B cell (primary cell): ENCODE measurements at regions not wholly inside any gene's neighbourhood (a gene's known extent, or its start where the extent isn't known, plus 50 kb on each side); places are given as distances from the start of the nearest gene placed in this dataset.

Experiments used
- ATAC-seq: fragments of 200-7000 bp; cut with Tn5 transposase; one replicate; pipeline ENCODE4 v1.10.0; 2021; ENCODE audit warnings: low read depth, mild to moderate bottlenecking, moderate number of reproducible peaks, moderate library complexity
- CTCF ChIA-PET: fragments of 350-600 bp; sonication (Branson Sonifier 250); formaldehyde crosslinking; loops from one replicate; lab custom pipeline; 2021; ENCODE audit warnings: antibody characterized with exemption, inconsistent platforms; lab: Charles Lee
- POLR2A ChIA-PET: fragments of 350-600 bp; sonication (Branson Sonifier 250); formaldehyde crosslinking; loops from one replicate; lab custom pipeline; 2021; ENCODE audit warnings: antibody characterized with exemption; lab: Charles Lee
- DNase-seq: peaks from one replicate; pipeline ENCODE4 v3.0.0; 2013
- H2AFZ ChIP-seq: 2 replicates; pipeline ENCODE4 v1.6.1; 2012; ENCODE audit warnings: mild to moderate bottlenecking, low read depth, low read length; ENCODE audit not compliant: insufficient read depth, poor library complexity, severe bottlenecking
- H3K27ac ChIP-seq, 2 donors: 1 replicate in 1 of 2; 2 replicates in 1 of 2; pipeline ENCODE4 v1.5.1; 2012 to 2013; ENCODE audit warnings: low read length in 2 of 2, mild to moderate bottlenecking in 2 of 2, moderate library complexity in 1 of 2
- H3K27me3 ChIP-seq, 4 experiments: fragments of 200-600 bp in 1 of 4; sonication (generic) in 1 of 4; replicated peaks in 1 of 4; 1 replicate in 2 of 4; 2 replicates in 2 of 4; pipeline versions ENCODE4 v1.6.1 to v1.7.0; 2013 to 2016; ENCODE audit warnings: low read length in 3 of 4, mild to moderate bottlenecking in 2 of 4, mixed read lengths in 1 of 4, moderate library complexity in 1 of 4; ENCODE audit not compliant: insufficient read depth in 4 of 4, control insufficient read depth in 3 of 4; ENCODE audit errors: control extremely low read depth in 1 of 4
- H3K36me3 ChIP-seq, 2 experiments: replicated peaks in 1 of 2; 1 replicate in 1 of 2; 2 replicates in 1 of 2; pipeline versions ENCODE4 v1.6.1 to v1.7.1; 2013; ENCODE audit warnings: low read length in 1 of 2; ENCODE audit not compliant: insufficient read depth in 2 of 2, control insufficient read depth in 1 of 2; ENCODE audit errors: control extremely low read depth in 1 of 2, extremely low read depth in 1 of 2
- H3K4me1 ChIP-seq, 2 donors: fragments of 200-600 bp in 1 of 2; sonication (generic) in 1 of 2; 1 replicate in 1 of 2; 2 replicates in 1 of 2; pipeline versions ENCODE4 v1.5.1 to v1.6.1; 2013 to 2017; ENCODE audit warnings: low read length in 2 of 2; ENCODE audit not compliant: control insufficient read depth in 2 of 2, insufficient read depth in 2 of 2
- H3K4me2 ChIP-seq: replicated peaks from 2 replicates; pipeline ENCODE3; 2012; ENCODE audit warnings: mild to moderate bottlenecking, low read depth, low read length; ENCODE audit not compliant: poor library complexity, severe bottlenecking
- H3K4me3 ChIP-seq, 5 experiments: fragments of 200-600 bp in 1 of 5; sonication (generic) in 1 of 5; 1 replicate in 3 of 5; 2 replicates in 2 of 5; pipeline versions ENCODE4 v1.5.1 to v1.7.0; 2011 to 2016; ENCODE audit warnings: low read length in 4 of 5, mild to moderate bottlenecking in 4 of 5, low read depth in 2 of 5, control low read depth in 1 of 5, moderate library complexity in 1 of 5; ENCODE audit not compliant: insufficient read depth in 1 of 5; ENCODE audit errors: control extremely low read depth in 1 of 5, extremely low read depth in 1 of 5
- H3K79me2 ChIP-seq: fragments of 200-600 bp; sonication (generic); one replicate; pipeline ENCODE4 v1.6.0; 2016; ENCODE audit warnings: low read length; ENCODE audit not compliant: control insufficient read depth, insufficient read depth
- H3K9ac ChIP-seq: fragments of 200-600 bp; sonication (generic); 2 replicates; pipeline ENCODE4 v1.6.1; 2017; ENCODE audit warnings: mild to moderate bottlenecking, low read length, moderate library complexity
- H3K9me3 ChIP-seq, 3 donors: one replicate each; pipeline versions ENCODE4 v1.6.1 to v1.7.1; 2013; ENCODE audit warnings: low read length in 2 of 3; ENCODE audit not compliant: control insufficient read depth in 2 of 3, insufficient read depth in 1 of 3; ENCODE audit errors: control extremely low read depth in 1 of 3
- H4K20me1 ChIP-seq: 2 replicates; pipeline ENCODE4 v1.6.0; 2012; ENCODE audit warnings: mild to moderate bottlenecking, low read length; ENCODE audit not compliant: insufficient read depth, control insufficient read depth, poor library complexity, severe bottlenecking
- H3K27ac Mint-ChIP-seq: one replicate; pipeline ENCODE4 v1.8.0; 2021; ENCODE audit warnings: mixed read lengths
- H3K27me3 Mint-ChIP-seq: one replicate; pipeline ENCODE4 v1.8.0; 2021; ENCODE audit warnings: mixed read lengths
- H3K4me1 Mint-ChIP-seq: one replicate; pipeline ENCODE4 v1.8.0; 2021; ENCODE audit warnings: mixed read lengths
- H3K4me3 Mint-ChIP-seq: one replicate; pipeline ENCODE4 v1.8.0; 2021; ENCODE audit warnings: mixed read lengths
- H3K9me3 Mint-ChIP-seq: one replicate; pipeline ENCODE4 v1.8.0; 2022; ENCODE audit warnings: mixed read lengths; ENCODE audit not compliant: insufficient read depth
- CTCF ChIP-seq: fragments of 200-600 bp; IDR thresholded peaks from one replicate; pipeline ENCODE4 v1.8.0; 2022; ENCODE audit warnings: antibody characterized with exemption, mild to moderate bottlenecking
- EZH2 ChIP-seq: IDR thresholded peaks from 2 replicates; pipeline ENCODE4 v1.6.1; 2012; ENCODE audit warnings: borderline replicate concordance, low read depth, mild to moderate bottlenecking, moderate library complexity, low read length; ENCODE audit not compliant: insufficient read depth, poor library complexity, severe bottlenecking
- WGBS: methylation state at CpG from one replicate; pipeline ENCODE4 v1.1.5; 2013; ENCODE audit warnings: missing lambda C conversion rate; ENCODE audit not compliant: insufficient coverage; 5-methylcytosine and 5-hydroxymethylcytosine counted together
- intact Hi-C: fragments of 100-400 bp; cut with micrococcal nuclease; formaldehyde crosslinking; loops from one replicate; pipeline ENCODE4 v1.10.0; 2022

DNA sequence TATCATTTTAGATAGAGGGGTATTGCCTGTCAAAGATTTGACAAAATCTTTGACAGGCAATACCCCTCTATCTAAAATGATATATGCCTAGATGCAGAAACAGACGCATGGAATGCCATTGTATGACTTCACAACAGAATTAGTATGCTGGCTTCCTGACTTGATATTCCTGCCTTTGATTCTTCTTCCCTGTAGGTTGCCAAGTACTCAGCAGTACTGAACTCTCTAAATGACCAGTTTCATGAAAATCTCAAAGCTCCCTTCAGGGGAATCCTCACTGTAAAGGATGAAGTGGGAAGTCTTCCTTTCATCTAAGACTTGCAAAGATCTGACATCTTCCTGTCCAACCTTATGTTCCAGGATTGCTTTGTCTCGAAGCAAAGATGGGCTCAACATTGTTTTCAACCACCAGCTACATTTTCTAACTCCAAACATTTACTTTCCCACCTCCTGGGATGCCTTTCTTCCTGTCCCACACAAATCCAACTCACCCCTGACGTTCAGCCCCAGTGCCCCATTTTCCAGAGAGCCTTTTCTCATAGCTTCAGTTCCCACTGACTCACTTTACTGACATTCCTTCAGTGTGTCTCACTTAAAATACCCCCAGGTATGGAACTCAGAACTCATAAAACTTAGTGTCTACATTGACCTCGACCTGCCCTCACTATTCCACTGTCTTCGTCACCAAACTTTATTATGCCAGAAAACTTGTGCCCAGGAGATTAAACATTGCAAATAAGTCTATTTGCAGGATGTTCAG, 67.3 kb upstream of the KCNJ6 start:
- H3K4me3 Mint-ChIP-seq = no peak overlapping the region
- no peaks in the 10 kb centered on the region for H3K9me3 Mint-ChIP-seq
- ATAC-seq (no peak), DNase-seq (no peak)
- intact Hi-C loops = no loop called here
- H3K27ac Mint-ChIP-seq = no peak overlapping the region
- Histone ChIP-seq H3K27me3 (no peaks in the 10 kb centered on the region), H4K20me1 (no peaks in the 10 kb centered on the region), H2AFZ (no peak overlapping the region), H3K9me3 (no peaks in the 10 kb centered on the region), H3K4me3 (no peak overlapping the region), H3K4me1 (no peaks in the 10 kb centered on the region), H3K4me2 (no peak overlapping the region), H3K36me3 (no peaks in the 10 kb centered on the region), H3K79me2 (no peaks in the 10 kb centered on the region), H3K9ac (no peak overlapping the region), H3K27ac (no peak overlapping the region)
- POLR2A ChIA-PET = no interaction called here
- 79% methylated on average over 4 of the region's 5 CpGs for WGBS
- H3K27me3 Mint-ChIP-seq = peaks cover 4% of the 10 kb centered on the region
- CTCF ChIA-PET = no interaction called here
- TF ChIP-seq CTCF = no peak
- no peak for TF ChIP-seq EZH2
- H3K4me1 Mint-ChIP-seq = no peaks in the 10 kb centered on the region

GRCh38 chr21:37984416-37984815, 68.2 kb upstream of the KCNJ6 start:
- Mint-ChIP-seq H3K27ac (no peak overlapping the region), H3K4me1 (no peaks in the 10 kb centered on the region), H3K4me3 (no peak overlapping the region), H3K9me3 (no peaks in the 10 kb centered on the region), H3K27me3 (peaks cover 4% of the 10 kb centered on the region)
- H3K4me1 ChIP-seq = no peaks in the 10 kb centered on the region
- TF ChIP-seq CTCF (no peak), EZH2 (no peak)
- H4K20me1 ChIP-seq = no peaks in the 10 kb centered on the region
- H2AFZ ChIP-seq = no peak overlapping the region
- no peak overlapping the region for H3K4me2 ChIP-seq
- POLR2A ChIA-PET = no interaction called here
- H3K27ac ChIP-seq = no peak overlapping the region
- peaks cover 0 to 1% (median 0%) of the 10 kb centered on the region in 3 donors for H3K9me3 ChIP-seq
- H3K9ac ChIP-seq = no peak overlapping the region
- CTCF ChIA-PET = no interaction called here
- no peak overlapping the region for H3K4me3 ChIP-seq
- DNase-seq (no peak), ATAC-seq (no peak)
- H3K79me2 ChIP-seq = no peaks in the 10 kb centered on the region
- no peaks in the 10 kb centered on the region for H3K36me3 ChIP-seq
- intact Hi-C loops = no loop called here
- no CpG with 5 or more reads among the region's 2 CpGs for WGBS
- no peaks in the 10 kb centered on the region for H3K27me3 ChIP-seq
